GM18873 (cell line): ENCODE measurements at regions not wholly inside any gene's neighbourhood (a gene's known extent, or its start where the extent isn't known, plus 50 kb on each side); places are given as distances from the start of the nearest gene placed in this dataset.
"Not testable (repeated sequence)": the region's sequence is repeated elsewhere in the genome, so short reads cannot be mapped to it uniquely, and the experiment has no call there.

ENCODE experiments used
- ATAC-seq: cut with Tn5 transposase; IDR thresholded peaks from one replicate; pipeline ENCODE4 v1.9.1; 2021; ENCODE audit warnings: mild to moderate bottlenecking, moderate library complexity, moderate number of reproducible peaks; ENCODE audit not compliant: unreplicated experiment, low FRiP score

- ATAC-seq: no peak
These were observed 126.0 kb upstream of the TMEM170B start for GRCh38 chr6:11411593-11411992.

GRCh38 chr6:11410539-11411307 lies 126.8 kb upstream of the TMEM170B start:
- no peak for ATAC-seq

- no peak for ATAC-seq
These were observed 128.2 kb upstream of the TMEM170B start for GRCh38 chr6:11409371-11409770.

- no peak for ATAC-seq
These were observed 130.1 kb upstream of the TMEM170B start for GRCh38 chr6:11407414-11407813.

- no peak for ATAC-seq
These were observed 132.7 kb upstream of the TMEM170B start for GRCh38 chr6:11404838-11405237.

- ATAC-seq: peak; percentile 70
These were observed 133.5 kb upstream of the TMEM170B start for GRCh38 chr6:11404081-11404480.

GRCh38 chr6:11403035-11403601 lies 134.4 kb upstream of the TMEM170B start:
- ATAC-seq: no peak

GRCh38 chr6:11402581-11402980 lies 135.0 kb upstream of the TMEM170B start:
- not testable (repeated sequence) for ATAC-seq

- not testable (repeated sequence) for ATAC-seq
These were observed 135.6 kb upstream of the TMEM170B start for GRCh38 chr6:11401954-11402353.

GRCh38 chr6:11398451-11399326 lies 138.9 kb upstream of the TMEM170B start:
- no peak for ATAC-seq

GRCh38 chr6:11397622-11398450 lies 139.7 kb upstream of the TMEM170B start:
- ATAC-seq: no peak

GRCh38 chr6:11396860-11397259 lies 140.7 kb upstream of the TMEM170B start:
- ATAC-seq: no peak

- no peak for ATAC-seq
These were observed 143.6 kb upstream of the TMEM170B start for GRCh38 chr6:11393713-11394627.

- no peak for ATAC-seq
These were observed 144.6 kb upstream of the TMEM170B start for GRCh38 chr6:11392778-11393507.

GRCh38 chr6:11391934-11392777 lies 145.4 kb upstream of the TMEM170B start:
- no peak for ATAC-seq

GRCh38 chr6:11389977-11390376 lies 147.6 kb upstream of the TMEM170B start:
- no peak for ATAC-seq

GRCh38 chr6:11388983-11389944 lies 148.3 kb upstream of the TMEM170B start:
- no peak for ATAC-seq
